ENCODE measurements at regions not wholly inside any gene's neighbourhood (a gene's known extent, or its start where the extent isn't known, plus 50 kb on each side); places are given as distances from the start of the nearest gene placed in this dataset.

DNA sequence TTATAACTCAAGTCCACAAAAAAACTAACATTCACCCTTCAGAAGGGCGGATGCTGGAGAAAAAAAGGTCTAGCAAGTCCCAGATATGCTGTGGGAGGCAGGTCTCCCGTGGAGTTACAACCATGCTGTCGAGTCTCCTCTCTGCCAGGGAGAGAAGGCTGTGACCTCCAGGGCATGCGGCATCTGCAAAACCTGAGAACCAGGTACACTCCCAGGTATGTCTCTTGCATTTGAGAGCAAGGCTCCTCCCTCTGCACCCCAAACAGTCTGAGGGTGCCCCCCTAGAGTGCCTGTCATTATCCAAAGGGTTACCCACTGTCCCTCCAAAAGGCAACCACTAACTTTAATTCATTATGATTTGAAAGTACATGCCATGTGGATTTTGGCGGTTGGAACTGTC lies 134.0 kb downstream of the IRX2 start:
- Histone ChIP-seq H3K4me1 (ENCODE audit: insufficient read depth, low read length) (no peaks in the 10 kb centered on the region), H3K4me3 (ENCODE audit: low read length) (no peak overlapping the region), H2AFZ (ENCODE audit: low read length) (no peak overlapping the region), H3K9ac (ENCODE audit: low read length) (no peak overlapping the region), H3K27ac (ENCODE audit: low read length) (no peak overlapping the region), H3F3A (ENCODE audit: low read length, unreplicated experiment) (no peaks in the 10 kb centered on the region), H4K20me1 (ENCODE audit: low read length) (no peaks in the 10 kb centered on the region), H3K9me3 (ENCODE audit: low read length) (no peaks in the 10 kb centered on the region), H3K9me2 (replicated peaks; ENCODE audit: low read length) (no peaks in the 10 kb centered on the region), H3K79me2 (ENCODE audit: low read length) (no peaks in the 10 kb centered on the region), H3K27me3 (ENCODE audit: low read length) (peaks cover 52% of the 10 kb centered on the region), H3K4me2 (ENCODE audit: low read length) (no peak overlapping the region), H3K36me3 (ENCODE audit: low read depth, low read length) (no peaks in the 10 kb centered on the region)
- DNase-seq (no peak), ATAC-seq (no peak)
- CTCF ChIA-PET, result no interaction called here
- intact Hi-C loops (cut with micrococcal nuclease), result no loop called here
- TF ChIP-seq EZH2 (IDR thresholded peaks at IDR 0.05; ENCODE audit: low read length, unreplicated experiment) (no peak), EZH2phosphoT487 (IDR thresholded peaks at IDR 0.05; ENCODE audit: borderline replicate concordance, low read length) (no peak), CTCF (conservative IDR thresholded peaks at IDR 0.05; ENCODE audit: low read depth, low read length) (no peak)
- no TSS peak for BruUV-seq (replicated peaks)
- POLR2A ChIA-PET (ENCODE audit: unreplicated experiment), result no interaction called here

GRCh38 chr5:2615917-2616316 lies 135.6 kb downstream of the IRX2 start:
- intact Hi-C loops (cut with micrococcal nuclease), result no loop called here
- Histone ChIP-seq H3K79me2 (ENCODE audit: low read length) (no peaks in the 10 kb centered on the region), H3K4me1 (ENCODE audit: insufficient read depth, low read length) (no peaks in the 10 kb centered on the region), H3K27me3 (ENCODE audit: low read length) (peaks cover 47% of the 10 kb centered on the region), H3K4me3 (ENCODE audit: low read length) (no peak overlapping the region), H3K9ac (ENCODE audit: low read length) (no peak overlapping the region), H3K9me2 (replicated peaks; ENCODE audit: low read length) (no peaks in the 10 kb centered on the region), H3F3A (ENCODE audit: low read length, unreplicated experiment) (no peaks in the 10 kb centered on the region), H2AFZ (ENCODE audit: low read length) (no peak overlapping the region), H3K4me2 (ENCODE audit: low read length) (no peak overlapping the region), H3K9me3 (ENCODE audit: low read length) (no peaks in the 10 kb centered on the region), H4K20me1 (ENCODE audit: low read length) (no peaks in the 10 kb centered on the region), H3K36me3 (ENCODE audit: low read depth, low read length) (no peaks in the 10 kb centered on the region), H3K27ac (ENCODE audit: low read length) (no peak overlapping the region)
- ATAC-seq (no peak), DNase-seq (no peak)
- ChIA-PET POLR2A (ENCODE audit: unreplicated experiment) (no interaction called here), CTCF (no interaction called here)
- BruUV-seq (replicated peaks), result no TSS peak
- TF ChIP-seq EZH2 (IDR thresholded peaks at IDR 0.05; ENCODE audit: low read length, unreplicated experiment) (no peak), CTCF (conservative IDR thresholded peaks at IDR 0.05; ENCODE audit: low read depth, low read length) (no peak)

GRCh38 chr5:2614571-2614970 lies 136.9 kb downstream of the IRX2 start:
- H3K27ac ChIP-seq (ENCODE audit: low read length), result no peak overlapping the region
- no peak overlapping the region for H3K4me3 ChIP-seq (ENCODE audit: low read length)
- H3K27me3 ChIP-seq (ENCODE audit: low read length), result peaks cover 38% of the 10 kb centered on the region
- no peaks in the 10 kb centered on the region for H3K9me2 ChIP-seq (replicated peaks; ENCODE audit: low read length)
- no peaks in the 10 kb centered on the region for H3F3A ChIP-seq (ENCODE audit: low read length, unreplicated experiment)
- CTCF ChIA-PET, result no interaction called here
- no peak overlapping the region for H3K9ac ChIP-seq (ENCODE audit: low read length)
- POLR2A ChIA-PET (ENCODE audit: unreplicated experiment), result no interaction called here
- H3K79me2 ChIP-seq (ENCODE audit: low read length), result no peaks in the 10 kb centered on the region
- H3K4me2 ChIP-seq (ENCODE audit: low read length), result no peak overlapping the region
- no peaks in the 10 kb centered on the region for H3K36me3 ChIP-seq (ENCODE audit: low read depth, low read length)
- no TSS peak for BruUV-seq (replicated peaks)
- H3K4me1 ChIP-seq (ENCODE audit: insufficient read depth, low read length), result no peaks in the 10 kb centered on the region
- H2AFZ ChIP-seq (ENCODE audit: low read length), result no peak overlapping the region
- no peaks in the 10 kb centered on the region for H4K20me1 ChIP-seq (ENCODE audit: low read length)
- TF ChIP-seq EZH2phosphoT487 (IDR thresholded peaks at IDR 0.05; ENCODE audit: borderline replicate concordance, low read length), result no peak
- no peak for TF ChIP-seq CTCF (conservative IDR thresholded peaks at IDR 0.05; ENCODE audit: low read depth, low read length)
- TF ChIP-seq EZH2 (IDR thresholded peaks at IDR 0.05; ENCODE audit: low read length, unreplicated experiment), result no peak
- DNase-seq (no peak), ATAC-seq (no peak)
- H3K9me3 ChIP-seq (ENCODE audit: low read length), result no peaks in the 10 kb centered on the region
- intact Hi-C loops (cut with micrococcal nuclease), result no loop called here
